GM12878 (cell line): ENCODE measurements at regions not wholly inside any gene's neighbourhood (a gene's known extent, or its start where the extent isn't known, plus 50 kb on each side); places are given as distances from the start of the nearest gene placed in this dataset.

ENCODE experiments used
- CHD4 ChIP-seq: fragments of 200-600 bp; sonication (generic); IDR thresholded peaks from 2 replicates; pipeline ENCODE4 v1.6.1; 2016; ENCODE audit warnings: mild to moderate bottlenecking
- ETV6 ChIP-seq, 2 experiments: fragments of 450-650 bp in 1 of 2; IDR thresholded peaks in 1 of 2; conservative IDR thresholded peaks in 1 of 2; 2 replicates each; pipeline ENCODE4 v1.6.1; 2014; ENCODE audit warnings: antibody characterized with exemption in 1 of 2, borderline replicate concordance in 1 of 2, low read depth in 1 of 2, mild to moderate bottlenecking in 1 of 2, moderate library complexity in 1 of 2
- NFYB ChIP-seq: IDR thresholded peaks from 2 replicates; pipeline ENCODE4 v1.6.1; 2011; ENCODE audit warnings: low read depth, mild to moderate bottlenecking, low read length, improper control_type of control experiment, moderate library complexity; ENCODE audit not compliant: insufficient read depth
- POLR2A ChIP-seq: IDR thresholded peaks from 2 replicates; pipeline ENCODE4 v1.6.1; 2011; ENCODE audit warnings: low read depth, mild to moderate bottlenecking, low read length
- POLR2AphosphoS5 ChIP-seq: IDR thresholded peaks from 2 replicates; pipeline ENCODE4 v1.6.1; 2011; ENCODE audit warnings: mild to moderate bottlenecking, low read length, inconsistent platforms
- RUNX3 ChIP-seq: IDR thresholded peaks from 2 replicates; pipeline ENCODE4 v1.6.1; 2012; ENCODE audit warnings: low read length, inconsistent platforms
- TBL1XR1 ChIP-seq: IDR thresholded peaks from 2 replicates; pipeline ENCODE4 v1.6.1; 2012; ENCODE audit warnings: low read depth, low read length, improper control_type of control experiment
- TF ChIP-seq, protein P1 (sequence below): fragments of 450-650 bp; IDR thresholded peaks from 2 replicates; pipeline ENCODE4 v1.6.1; 2018; ENCODE audit warnings: mild to moderate bottlenecking, low read depth, moderate library complexity; ENCODE audit not compliant: partially characterized antibody
- TF ChIP-seq, protein P2 (sequence below): IDR thresholded peaks from 2 replicates; pipeline ENCODE4 v1.6.1; 2011; ENCODE audit warnings: borderline replicate concordance, low read depth, mild to moderate bottlenecking, moderate library complexity, low read length; ENCODE audit not compliant: insufficient read depth, poor library complexity, severe bottlenecking
- TF ChIP-seq, protein P3 (sequence below): fragments of 150-350 bp; IDR thresholded peaks from 2 replicates; pipeline ENCODE4 v1.6.1; 2016; ENCODE audit warnings: low read depth, low read length
- TF ChIP-seq, protein P4 (sequence below): fragments of 450-650 bp; IDR thresholded peaks from 2 replicates; pipeline ENCODE4 v1.6.1; 2017; ENCODE audit warnings: mild to moderate bottlenecking, low read depth, inconsistent platforms; ENCODE audit not compliant: poor library complexity, severe bottlenecking

DNA sequence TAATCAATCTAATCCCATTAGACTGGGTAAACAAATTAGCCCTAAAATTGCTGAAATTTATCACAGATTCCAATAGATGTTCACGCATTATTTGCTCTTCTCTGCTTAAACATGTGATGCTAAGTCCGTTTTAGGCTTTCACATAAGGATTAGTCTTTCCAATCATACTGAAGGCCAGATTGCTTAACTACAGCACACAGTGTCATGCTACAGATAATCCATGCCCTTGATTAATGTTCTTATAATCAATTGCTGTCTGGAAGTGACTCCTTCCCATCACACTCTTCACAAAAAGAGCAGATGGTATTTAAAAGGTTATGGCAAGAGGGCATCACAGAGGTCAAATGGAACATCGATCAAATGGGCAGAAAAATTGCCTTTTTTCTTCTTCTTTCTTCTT lies 471.5 kb upstream of the ROBO1 start (continued):
- TF ChIP-seq, protein P1, sequence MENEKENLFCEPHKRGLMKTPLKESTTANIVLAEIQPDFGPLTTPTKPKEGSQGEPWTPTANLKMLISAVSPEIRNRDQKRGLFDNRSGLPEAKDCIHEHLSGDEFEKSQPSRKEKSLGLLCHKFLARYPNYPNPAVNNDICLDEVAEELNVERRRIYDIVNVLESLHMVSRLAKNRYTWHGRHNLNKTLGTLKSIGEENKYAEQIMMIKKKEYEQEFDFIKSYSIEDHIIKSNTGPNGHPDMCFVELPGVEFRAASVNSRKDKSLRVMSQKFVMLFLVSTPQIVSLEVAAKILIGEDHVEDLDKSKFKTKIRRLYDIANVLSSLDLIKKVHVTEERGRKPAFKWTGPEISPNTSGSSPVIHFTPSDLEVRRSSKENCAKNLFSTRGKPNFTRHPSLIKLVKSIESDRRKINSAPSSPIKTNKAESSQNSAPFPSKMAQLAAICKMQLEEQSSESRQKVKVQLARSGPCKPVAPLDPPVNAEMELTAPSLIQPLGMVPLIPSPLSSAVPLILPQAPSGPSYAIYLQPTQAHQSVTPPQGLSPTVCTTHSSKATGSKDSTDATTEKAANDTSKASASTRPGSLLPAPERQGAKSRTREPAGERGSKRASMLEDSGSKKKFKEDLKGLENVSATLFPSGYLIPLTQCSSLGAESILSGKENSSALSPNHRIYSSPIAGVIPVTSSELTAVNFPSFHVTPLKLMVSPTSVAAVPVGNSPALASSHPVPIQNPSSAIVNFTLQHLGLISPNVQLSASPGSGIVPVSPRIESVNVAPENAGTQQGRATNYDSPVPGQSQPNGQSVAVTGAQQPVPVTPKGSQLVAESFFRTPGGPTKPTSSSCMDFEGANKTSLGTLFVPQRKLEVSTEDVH, result no peak
- TF ChIP-seq, protein P2, sequence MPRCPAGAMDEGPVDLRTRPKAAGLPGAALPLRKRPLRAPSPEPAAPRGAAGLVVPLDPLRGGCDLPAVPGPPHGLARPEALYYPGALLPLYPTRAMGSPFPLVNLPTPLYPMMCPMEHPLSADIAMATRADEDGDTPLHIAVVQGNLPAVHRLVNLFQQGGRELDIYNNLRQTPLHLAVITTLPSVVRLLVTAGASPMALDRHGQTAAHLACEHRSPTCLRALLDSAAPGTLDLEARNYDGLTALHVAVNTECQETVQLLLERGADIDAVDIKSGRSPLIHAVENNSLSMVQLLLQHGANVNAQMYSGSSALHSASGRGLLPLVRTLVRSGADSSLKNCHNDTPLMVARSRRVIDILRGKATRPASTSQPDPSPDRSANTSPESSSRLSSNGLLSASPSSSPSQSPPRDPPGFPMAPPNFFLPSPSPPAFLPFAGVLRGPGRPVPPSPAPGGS, result no peak
- TF ChIP-seq ETV6 (conservative IDR thresholded peaks at IDR 0.05 in 1 of 2, IDR thresholded peaks at IDR 0.05 in 1 of 2; ENCODE audit: borderline replicate concordance in 1 of 2, low read depth in 1 of 2) (no peak), TBL1XR1 (no peak), NFYB (no peak), POLR2AphosphoS5 (no peak), RUNX3 (no peak), CHD4 (no peak), POLR2A (no peak)
- TF ChIP-seq, protein P3, sequence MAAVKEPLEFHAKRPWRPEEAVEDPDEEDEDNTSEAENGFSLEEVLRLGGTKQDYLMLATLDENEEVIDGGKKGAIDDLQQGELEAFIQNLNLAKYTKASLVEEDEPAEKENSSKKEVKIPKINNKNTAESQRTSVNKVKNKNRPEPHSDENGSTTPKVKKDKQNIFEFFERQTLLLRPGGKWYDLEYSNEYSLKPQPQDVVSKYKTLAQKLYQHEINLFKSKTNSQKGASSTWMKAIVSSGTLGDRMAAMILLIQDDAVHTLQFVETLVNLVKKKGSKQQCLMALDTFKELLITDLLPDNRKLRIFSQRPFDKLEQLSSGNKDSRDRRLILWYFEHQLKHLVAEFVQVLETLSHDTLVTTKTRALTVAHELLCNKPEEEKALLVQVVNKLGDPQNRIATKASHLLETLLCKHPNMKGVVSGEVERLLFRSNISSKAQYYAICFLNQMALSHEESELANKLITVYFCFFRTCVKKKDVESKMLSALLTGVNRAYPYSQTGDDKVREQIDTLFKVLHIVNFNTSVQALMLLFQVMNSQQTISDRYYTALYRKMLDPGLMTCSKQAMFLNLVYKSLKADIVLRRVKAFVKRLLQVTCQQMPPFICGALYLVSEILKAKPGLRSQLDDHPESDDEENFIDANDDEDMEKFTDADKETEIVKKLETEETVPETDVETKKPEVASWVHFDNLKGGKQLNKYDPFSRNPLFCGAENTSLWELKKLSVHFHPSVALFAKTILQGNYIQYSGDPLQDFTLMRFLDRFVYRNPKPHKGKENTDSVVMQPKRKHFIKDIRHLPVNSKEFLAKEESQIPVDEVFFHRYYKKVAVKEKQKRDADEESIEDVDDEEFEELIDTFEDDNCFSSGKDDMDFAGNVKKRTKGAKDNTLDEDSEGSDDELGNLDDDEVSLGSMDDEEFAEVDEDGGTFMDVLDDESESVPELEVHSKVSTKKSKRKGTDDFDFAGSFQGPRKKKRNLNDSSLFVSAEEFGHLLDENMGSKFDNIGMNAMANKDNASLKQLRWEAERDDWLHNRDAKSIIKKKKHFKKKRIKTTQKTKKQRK, result no peak
- TF ChIP-seq, protein P4, sequence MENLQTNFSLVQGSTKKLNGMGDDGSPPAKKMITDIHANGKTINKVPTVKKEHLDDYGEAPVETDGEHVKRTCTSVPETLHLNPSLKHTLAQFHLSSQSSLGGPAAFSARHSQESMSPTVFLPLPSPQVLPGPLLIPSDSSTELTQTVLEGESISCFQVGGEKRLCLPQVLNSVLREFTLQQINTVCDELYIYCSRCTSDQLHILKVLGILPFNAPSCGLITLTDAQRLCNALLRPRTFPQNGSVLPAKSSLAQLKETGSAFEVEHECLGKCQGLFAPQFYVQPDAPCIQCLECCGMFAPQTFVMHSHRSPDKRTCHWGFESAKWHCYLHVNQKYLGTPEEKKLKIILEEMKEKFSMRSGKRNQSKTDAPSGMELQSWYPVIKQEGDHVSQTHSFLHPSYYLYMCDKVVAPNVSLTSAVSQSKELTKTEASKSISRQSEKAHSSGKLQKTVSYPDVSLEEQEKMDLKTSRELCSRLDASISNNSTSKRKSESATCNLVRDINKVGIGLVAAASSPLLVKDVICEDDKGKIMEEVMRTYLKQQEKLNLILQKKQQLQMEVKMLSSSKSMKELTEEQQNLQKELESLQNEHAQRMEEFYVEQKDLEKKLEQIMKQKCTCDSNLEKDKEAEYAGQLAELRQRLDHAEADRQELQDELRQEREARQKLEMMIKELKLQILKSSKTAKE, result no peak
